Stimulated activated CD4-positive, alpha-beta T cell treated with anti-CD3 and anti-CD28 coated beads, Interleukin-15, amount 100 ng/mL, for 48 hours (primary cell): ENCODE measurements at regions not wholly inside any gene's neighbourhood (a gene's known extent, or its start where the extent isn't known, plus 50 kb on each side); places are given as distances from the start of the nearest gene placed in this dataset.

Experiments
- DNase-seq, 2 donors: peaks; one replicate each; pipeline ENCODE4 v3.0.0-alpha.2; 2020; ENCODE audit warnings: low read depth in 2 of 2

DNA sequence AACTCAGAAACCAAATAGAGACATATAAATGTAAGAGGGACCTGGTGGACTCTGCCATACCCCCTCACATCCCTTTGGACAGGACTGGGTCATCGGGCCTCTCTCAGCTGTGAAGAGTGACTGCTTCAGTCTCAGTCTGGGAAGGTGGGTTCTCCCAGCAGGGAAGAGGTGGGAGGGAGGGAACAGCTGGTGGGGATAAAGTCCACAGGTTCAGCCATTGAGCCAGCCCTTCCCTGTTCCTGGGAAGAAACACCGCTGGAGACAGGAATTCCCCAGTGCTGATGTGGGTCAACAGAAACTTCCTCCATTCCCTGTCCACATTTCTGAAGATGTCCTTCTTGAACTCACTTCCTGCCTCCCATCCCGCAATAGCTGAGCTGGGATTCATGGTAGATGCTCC is 209.2 kb upstream of the PMEPA1 start:
- no peak for DNase-seq

- no peak for DNase-seq
Observed at GRCh38 chr20:57918551-57918950, 208.7 kb upstream of the PMEPA1 start.

DNA sequence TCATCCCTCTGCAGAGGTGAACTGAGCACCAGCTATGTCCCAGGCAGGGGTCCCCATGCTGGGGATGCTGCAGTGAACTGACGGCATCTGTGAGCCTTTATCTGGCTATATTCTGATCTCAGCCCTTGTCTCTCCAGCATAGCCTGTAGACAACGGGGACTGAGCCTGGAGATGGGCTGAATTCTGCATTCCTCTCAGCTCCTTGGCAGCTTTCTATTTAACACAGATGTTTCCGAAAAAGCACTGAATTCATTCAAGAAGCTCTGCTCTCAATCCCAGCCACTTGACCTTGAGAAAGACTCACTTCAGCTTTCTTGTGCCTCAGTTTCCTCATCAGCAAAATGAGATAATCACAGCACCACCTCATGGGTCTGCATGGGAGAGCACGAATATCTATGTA is 204.4 kb upstream of the PMEPA1 start:
- DNase-seq = no peak

DNA sequence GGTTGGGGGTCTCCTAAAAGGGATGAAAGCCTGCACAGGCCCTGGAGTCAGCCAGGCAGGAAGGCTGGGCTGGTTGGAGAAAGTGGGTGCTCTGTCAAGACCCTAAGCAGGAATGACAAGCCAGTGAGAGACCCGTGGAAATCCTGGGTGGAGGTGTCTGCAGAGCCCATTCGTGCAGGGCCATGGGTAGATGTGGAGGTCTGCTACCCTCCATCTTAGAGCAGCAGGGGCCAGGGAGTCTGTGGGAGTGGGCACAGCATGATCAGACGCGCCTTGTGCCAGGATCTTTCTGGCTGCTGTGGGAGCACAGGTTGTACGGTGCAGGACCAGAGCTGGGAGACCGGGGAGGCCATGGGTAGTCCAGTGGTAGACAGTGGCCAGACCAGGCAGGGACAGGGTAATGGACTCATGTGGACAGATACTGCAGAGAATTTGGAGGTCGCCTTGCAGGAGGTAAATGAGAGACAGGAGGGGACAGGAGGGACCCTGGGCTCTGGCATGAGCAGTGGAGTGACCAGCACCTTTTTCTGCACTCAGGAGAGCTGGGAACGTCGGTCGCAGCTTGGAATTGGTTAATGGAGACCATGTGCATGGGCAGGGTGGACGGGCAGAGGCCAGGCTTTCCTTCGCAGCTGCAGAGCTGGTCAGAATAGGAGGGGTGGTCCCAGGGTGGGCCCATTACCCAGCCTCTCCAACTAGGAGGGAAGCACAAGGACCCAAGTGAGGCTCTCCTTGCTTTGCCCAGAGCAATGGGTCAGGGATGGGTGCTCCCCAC is 203.5 kb upstream of the PMEPA1 start:
- no peak for DNase-seq

GRCh38 chr20:57912227-57912582 is 202.4 kb upstream of the PMEPA1 start:
- no peak for DNase-seq

- DNase-seq = no peak
Observed at GRCh38 chr20:57911512-57912226, 201.9 kb upstream of the PMEPA1 start.

- DNase-seq = no peak
Observed at GRCh38 chr20:57910716-57911115, 200.9 kb upstream of the PMEPA1 start.

GRCh38 chr20:57909763-57910331 is 200.0 kb upstream of the PMEPA1 start:
- no peak for DNase-seq

GRCh38 chr20:57908704-57909630 is 199.2 kb upstream of the PMEPA1 start:
- no peak for DNase-seq

GRCh38 chr20:57908226-57908625 is 198.4 kb upstream of the PMEPA1 start:
- no peak for DNase-seq

GRCh38 chr20:57907131-57908000 is 197.6 kb upstream of the PMEPA1 start:
- DNase-seq = no peak

- DNase-seq = no peak
Observed at GRCh38 chr20:57905448-57905847, 195.6 kb upstream of the PMEPA1 start.

- DNase-seq = no peak
Observed at GRCh38 chr20:57904314-57905105, 194.7 kb upstream of the PMEPA1 start.

DNA sequence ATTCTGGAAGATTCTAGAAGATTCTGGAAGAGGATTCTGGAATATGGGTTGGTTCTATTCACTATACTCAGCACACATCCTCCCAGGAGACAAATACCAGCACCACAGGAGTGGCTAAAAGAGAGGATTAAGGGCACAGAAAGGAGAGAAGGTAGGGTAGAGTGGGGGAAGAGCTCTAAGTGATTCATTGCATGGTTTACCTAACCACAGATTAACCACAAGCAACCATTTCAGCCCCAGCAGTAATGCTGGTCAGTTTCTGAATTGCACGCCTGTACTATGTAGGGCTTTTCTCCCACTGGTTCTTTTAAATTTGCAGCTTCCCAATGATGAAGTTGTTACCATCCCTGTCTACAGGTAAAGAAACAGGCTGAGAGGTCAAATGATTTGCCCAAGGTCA is 192.7 kb upstream of the PMEPA1 start:
- DNase-seq = no peak

GRCh38 chr20:57901526-57901925 is 191.7 kb upstream of the PMEPA1 start:
- no peak for DNase-seq

DNA sequence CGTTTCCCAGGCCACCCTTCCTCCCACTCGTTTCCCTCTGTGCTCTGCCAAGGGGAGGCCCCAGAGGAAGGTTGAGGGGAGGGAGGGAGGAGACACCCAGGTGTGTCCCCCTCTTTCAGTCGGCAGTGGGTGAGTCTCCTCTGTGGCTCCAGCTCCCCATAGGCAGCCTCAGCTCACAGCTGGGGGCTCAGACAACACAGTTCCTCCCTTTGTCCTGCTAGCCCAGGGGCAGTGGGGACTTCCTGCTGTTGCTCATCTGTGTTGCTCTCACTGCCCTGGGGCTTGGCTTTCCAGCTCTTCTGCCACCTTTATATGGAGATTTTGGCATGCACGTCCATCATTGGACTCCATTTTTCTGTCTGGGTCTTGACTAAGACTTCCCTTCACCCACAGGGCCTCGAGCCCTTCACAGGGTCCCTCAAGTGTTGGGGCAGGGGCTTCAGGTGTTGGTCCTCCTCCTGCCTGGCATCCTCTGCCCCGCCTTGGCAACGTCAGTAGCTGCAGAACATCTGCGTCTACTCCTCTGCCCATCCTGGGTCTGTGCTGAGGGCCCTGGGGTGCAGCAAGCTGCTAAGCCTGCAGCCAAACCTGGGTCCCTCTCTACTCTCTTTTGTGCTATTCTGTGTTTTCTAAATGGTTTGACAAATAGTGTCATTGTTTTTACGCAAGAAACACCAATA is 190.6 kb upstream of the PMEPA1 start:
- DNase-seq = no peak

- no peak for DNase-seq
Observed at GRCh38 chr20:57899554-57899953, 189.7 kb upstream of the PMEPA1 start.

DNA sequence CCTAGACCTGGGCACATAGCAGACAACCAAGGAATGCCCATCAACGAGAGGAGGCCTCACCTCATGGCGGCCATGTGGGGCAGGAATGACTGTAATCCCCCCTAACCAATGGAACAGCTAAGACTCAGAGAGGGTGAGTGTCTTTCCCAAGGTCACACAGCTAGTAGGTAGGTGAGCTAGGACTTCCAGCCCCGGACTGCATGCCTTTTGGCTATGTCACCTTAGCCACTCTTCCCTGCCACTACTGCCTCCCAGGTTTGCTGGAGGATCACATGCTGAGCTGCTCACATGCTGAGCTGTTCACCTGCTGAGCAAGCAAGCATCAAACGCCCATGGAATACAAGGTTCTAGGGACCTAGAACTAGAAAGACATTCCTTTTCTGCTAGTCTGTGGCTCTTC is 188.5 kb upstream of the PMEPA1 start:
- no peak for DNase-seq

DNA sequence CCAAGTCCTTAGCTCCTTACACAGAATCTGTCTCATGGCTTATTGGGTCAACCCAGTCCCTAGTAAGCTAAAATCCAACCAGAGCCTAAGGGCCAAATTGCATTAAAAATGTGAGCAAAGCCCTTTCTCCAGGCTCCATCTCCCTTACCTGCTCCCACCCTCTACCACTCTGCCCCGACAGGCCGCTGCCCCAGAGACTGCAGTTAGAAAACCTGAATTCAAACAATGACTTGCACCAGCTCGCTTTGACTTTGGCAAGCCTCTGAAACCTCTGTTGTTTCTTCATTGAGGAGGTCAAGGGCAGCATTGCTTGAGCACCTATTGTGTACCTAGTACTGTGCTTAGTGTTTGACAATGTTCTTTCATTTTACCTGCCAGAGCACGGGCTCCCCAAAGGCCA is 188.1 kb upstream of the PMEPA1 start:
- DNase-seq = no peak
